ENCODE measurements at regions not wholly inside any gene's neighbourhood (a gene's known extent, or its start where the extent isn't known, plus 50 kb on each side); places are given as distances from the start of the nearest gene placed in this dataset.

DNA sequence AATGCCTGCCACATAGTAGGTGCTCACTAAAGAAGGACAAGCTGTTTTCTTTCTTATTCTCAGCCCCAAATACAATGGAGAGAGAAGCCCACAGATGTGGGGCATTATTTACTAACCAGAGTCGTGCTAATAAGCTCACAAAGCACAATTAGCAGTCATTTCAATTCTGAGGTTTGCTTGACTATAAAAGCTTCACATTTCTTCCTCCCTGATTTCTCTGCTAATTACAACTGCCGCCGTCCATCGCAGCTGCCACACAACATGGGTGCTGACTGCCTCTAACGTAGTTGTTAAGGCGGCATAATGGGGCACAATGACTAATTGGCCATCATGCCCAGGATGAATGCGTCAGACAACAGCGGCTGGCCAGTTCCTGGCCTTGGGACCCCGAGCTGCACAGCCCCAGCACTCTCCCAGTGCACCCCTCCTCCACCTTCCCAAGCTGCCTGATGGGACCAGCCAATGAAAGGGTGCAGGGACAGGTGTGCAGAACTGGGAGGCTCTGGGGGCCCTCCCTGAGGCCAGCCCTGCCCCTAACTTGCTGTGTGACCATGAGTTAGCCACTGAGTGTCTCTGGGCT, 109.2 kb downstream of the CCT6B start:
- TF ChIP-seq POLR2AphosphoS5 (IDR thresholded peaks at IDR 0.05) (no peak), EP300 (conservative IDR thresholded peaks at IDR 0.05; ENCODE audit: poor library complexity, severe bottlenecking) (no peak), EZH2 (IDR thresholded peaks at IDR 0.05; ENCODE audit: borderline replicate concordance, insufficient read depth, low read length, poor library complexity, severe bottlenecking) (no peak), SMC3 (conservative IDR thresholded peaks at IDR 0.05; ENCODE audit: poor library complexity) (no peak), TAF1 (IDR thresholded peaks at IDR 0.05; ENCODE audit: low read depth) (no peak), RAD21 (conservative IDR thresholded peaks at IDR 0.05) (no peak), MXI1 (conservative IDR thresholded peaks at IDR 0.05; ENCODE audit: poor library complexity, severe bottlenecking) (no peak)
- TF ChIP-seq, protein P1, sequence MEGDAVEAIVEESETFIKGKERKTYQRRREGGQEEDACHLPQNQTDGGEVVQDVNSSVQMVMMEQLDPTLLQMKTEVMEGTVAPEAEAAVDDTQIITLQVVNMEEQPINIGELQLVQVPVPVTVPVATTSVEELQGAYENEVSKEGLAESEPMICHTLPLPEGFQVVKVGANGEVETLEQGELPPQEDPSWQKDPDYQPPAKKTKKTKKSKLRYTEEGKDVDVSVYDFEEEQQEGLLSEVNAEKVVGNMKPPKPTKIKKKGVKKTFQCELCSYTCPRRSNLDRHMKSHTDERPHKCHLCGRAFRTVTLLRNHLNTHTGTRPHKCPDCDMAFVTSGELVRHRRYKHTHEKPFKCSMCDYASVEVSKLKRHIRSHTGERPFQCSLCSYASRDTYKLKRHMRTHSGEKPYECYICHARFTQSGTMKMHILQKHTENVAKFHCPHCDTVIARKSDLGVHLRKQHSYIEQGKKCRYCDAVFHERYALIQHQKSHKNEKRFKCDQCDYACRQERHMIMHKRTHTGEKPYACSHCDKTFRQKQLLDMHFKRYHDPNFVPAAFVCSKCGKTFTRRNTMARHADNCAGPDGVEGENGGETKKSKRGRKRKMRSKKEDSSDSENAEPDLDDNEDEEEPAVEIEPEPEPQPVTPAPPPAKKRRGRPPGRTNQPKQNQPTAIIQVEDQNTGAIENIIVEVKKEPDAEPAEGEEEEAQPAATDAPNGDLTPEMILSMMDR (IDR thresholded peaks at IDR 0.05; ENCODE audit: poor library complexity, severe bottlenecking), result no peak
- TF ChIP-seq, protein P2, sequence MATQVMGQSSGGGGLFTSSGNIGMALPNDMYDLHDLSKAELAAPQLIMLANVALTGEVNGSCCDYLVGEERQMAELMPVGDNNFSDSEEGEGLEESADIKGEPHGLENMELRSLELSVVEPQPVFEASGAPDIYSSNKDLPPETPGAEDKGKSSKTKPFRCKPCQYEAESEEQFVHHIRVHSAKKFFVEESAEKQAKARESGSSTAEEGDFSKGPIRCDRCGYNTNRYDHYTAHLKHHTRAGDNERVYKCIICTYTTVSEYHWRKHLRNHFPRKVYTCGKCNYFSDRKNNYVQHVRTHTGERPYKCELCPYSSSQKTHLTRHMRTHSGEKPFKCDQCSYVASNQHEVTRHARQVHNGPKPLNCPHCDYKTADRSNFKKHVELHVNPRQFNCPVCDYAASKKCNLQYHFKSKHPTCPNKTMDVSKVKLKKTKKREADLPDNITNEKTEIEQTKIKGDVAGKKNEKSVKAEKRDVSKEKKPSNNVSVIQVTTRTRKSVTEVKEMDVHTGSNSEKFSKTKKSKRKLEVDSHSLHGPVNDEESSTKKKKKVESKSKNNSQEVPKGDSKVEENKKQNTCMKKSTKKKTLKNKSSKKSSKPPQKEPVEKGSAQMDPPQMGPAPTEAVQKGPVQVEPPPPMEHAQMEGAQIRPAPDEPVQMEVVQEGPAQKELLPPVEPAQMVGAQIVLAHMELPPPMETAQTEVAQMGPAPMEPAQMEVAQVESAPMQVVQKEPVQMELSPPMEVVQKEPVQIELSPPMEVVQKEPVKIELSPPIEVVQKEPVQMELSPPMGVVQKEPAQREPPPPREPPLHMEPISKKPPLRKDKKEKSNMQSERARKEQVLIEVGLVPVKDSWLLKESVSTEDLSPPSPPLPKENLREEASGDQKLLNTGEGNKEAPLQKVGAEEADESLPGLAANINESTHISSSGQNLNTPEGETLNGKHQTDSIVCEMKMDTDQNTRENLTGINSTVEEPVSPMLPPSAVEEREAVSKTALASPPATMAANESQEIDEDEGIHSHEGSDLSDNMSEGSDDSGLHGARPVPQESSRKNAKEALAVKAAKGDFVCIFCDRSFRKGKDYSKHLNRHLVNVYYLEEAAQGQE (IDR thresholded peaks at IDR 0.05; ENCODE audit: borderline replicate concordance), result no peak

Data from neural cell (in vitro differentiated cells).